Glutamatergic neuron (in vitro differentiated cells): ENCODE measurements at regions not wholly inside any gene's neighbourhood (a gene's known extent, or its start where the extent isn't known, plus 50 kb on each side); places are given as distances from the start of the nearest gene placed in this dataset.

Source experiments
- DNase-seq: peaks from one replicate; pipeline ENCODE4 v3.0.0; 2022
- H3K27ac Mint-ChIP-seq: one replicate; pipeline ENCODE4 v1.8.0; 2020; ENCODE audit warnings: mild to moderate bottlenecking, mixed read lengths, inconsistent platforms; ENCODE audit not compliant: unreplicated experiment
- H3K27me3 Mint-ChIP-seq: one replicate; pipeline ENCODE4 v1.8.0; 2020; ENCODE audit warnings: mild to moderate bottlenecking, moderate library complexity, mixed read lengths, inconsistent platforms; ENCODE audit not compliant: unreplicated experiment
- H3K36me3 Mint-ChIP-seq: one replicate; pipeline ENCODE4 v1.8.0; 2020; ENCODE audit warnings: mild to moderate bottlenecking, mixed read lengths, inconsistent platforms; ENCODE audit not compliant: unreplicated experiment
- H3K4me1 Mint-ChIP-seq: one replicate; pipeline ENCODE4 v1.8.0; 2020; ENCODE audit warnings: mild to moderate bottlenecking, low read depth, mixed read lengths, inconsistent platforms; ENCODE audit not compliant: unreplicated experiment
- H3K4me3 Mint-ChIP-seq: one replicate; pipeline ENCODE4 v1.8.0; 2020; ENCODE audit warnings: mild to moderate bottlenecking, mixed read lengths, inconsistent platforms; ENCODE audit not compliant: unreplicated experiment
- H3K9me3 Mint-ChIP-seq: one replicate; pipeline ENCODE4 v1.8.0; 2020; ENCODE audit warnings: mild to moderate bottlenecking, moderate library complexity, mixed read lengths, inconsistent platforms; ENCODE audit not compliant: unreplicated experiment
- TF ChIP-seq, protein P1 (sequence below): fragments of 200-600 bp; sonication (generic); IDR thresholded peaks from one replicate; pipeline ENCODE4 v1.5.0; 2021; ENCODE audit not compliant: partially characterized antibody, unreplicated experiment

DNA sequence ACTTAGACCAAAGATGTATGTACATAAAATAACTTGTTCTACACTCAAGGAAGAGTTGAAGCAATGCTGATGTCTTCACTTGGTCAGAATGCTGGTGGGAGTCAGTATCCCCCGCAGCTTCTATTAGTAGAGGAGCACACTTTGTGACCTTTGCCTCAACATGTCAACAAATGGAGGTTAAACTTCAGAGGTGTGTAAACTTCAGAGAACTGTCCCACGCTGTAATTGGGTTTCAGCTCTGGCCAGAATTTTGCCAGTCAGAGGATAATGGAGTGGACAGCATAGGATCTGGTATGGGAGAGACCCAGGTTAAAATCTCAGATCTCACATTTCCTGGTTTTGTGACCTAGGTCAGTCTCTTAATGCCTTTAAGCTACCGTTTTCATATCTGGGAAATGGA, 107.6 kb upstream of the ZNF644 start:
- TF ChIP-seq, protein P1, sequence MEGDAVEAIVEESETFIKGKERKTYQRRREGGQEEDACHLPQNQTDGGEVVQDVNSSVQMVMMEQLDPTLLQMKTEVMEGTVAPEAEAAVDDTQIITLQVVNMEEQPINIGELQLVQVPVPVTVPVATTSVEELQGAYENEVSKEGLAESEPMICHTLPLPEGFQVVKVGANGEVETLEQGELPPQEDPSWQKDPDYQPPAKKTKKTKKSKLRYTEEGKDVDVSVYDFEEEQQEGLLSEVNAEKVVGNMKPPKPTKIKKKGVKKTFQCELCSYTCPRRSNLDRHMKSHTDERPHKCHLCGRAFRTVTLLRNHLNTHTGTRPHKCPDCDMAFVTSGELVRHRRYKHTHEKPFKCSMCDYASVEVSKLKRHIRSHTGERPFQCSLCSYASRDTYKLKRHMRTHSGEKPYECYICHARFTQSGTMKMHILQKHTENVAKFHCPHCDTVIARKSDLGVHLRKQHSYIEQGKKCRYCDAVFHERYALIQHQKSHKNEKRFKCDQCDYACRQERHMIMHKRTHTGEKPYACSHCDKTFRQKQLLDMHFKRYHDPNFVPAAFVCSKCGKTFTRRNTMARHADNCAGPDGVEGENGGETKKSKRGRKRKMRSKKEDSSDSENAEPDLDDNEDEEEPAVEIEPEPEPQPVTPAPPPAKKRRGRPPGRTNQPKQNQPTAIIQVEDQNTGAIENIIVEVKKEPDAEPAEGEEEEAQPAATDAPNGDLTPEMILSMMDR: no peak
- Mint-ChIP-seq H3K9me3 (peaks cover 4% of the 10 kb centered on the region), H3K4me1 (peaks cover 11% of the 10 kb centered on the region), H3K36me3 (no peaks in the 10 kb centered on the region), H3K4me3 (no peak overlapping the region), H3K27me3 (no peaks in the 10 kb centered on the region), H3K27ac (no peak overlapping the region)
- no peak for DNase-seq

DNA sequence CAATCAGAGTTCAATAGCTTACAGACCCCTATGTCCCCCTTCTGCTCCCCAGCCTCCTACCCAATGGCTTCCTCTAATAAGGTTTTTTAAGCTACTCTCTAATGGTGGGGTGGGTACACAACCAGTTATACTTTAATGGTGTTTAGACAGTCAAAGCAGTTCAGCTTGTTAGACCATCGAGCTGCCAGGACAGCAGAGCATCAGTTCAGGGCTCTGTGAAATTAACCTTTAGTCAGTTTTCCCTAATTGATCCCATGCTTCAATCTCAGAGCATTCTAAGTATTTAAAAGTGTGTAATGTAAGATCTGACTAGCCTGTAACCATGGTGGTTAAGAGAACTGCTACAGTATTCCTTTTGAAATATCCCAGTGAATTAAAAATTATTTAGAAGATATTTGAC, 107.2 kb upstream of the ZNF644 start:
- Mint-ChIP-seq H3K36me3 (no peaks in the 10 kb centered on the region), H3K9me3 (peaks cover 4% of the 10 kb centered on the region), H3K4me3 (no peak overlapping the region), H3K4me1 (peaks cover 11% of the 10 kb centered on the region), H3K27me3 (no peaks in the 10 kb centered on the region), H3K27ac (no peak overlapping the region)
- DNase-seq: no peak
- TF ChIP-seq, protein P1: no peak

GRCh38 chr1:91124989-91125417, 103.2 kb upstream of the ZNF644 start:
- H3K4me1 Mint-ChIP-seq: peaks cover 11% of the 10 kb centered on the region
- DNase-seq: no peak
- peak overlapping the region; percentile 29 for H3K27ac Mint-ChIP-seq
- H3K9me3 Mint-ChIP-seq: peaks cover 4% of the 10 kb centered on the region
- no peak overlapping the region for H3K4me3 Mint-ChIP-seq
- H3K27me3 Mint-ChIP-seq: no peaks in the 10 kb centered on the region
- TF ChIP-seq, protein P1: no peak
- H3K36me3 Mint-ChIP-seq: no peaks in the 10 kb centered on the region

DNA sequence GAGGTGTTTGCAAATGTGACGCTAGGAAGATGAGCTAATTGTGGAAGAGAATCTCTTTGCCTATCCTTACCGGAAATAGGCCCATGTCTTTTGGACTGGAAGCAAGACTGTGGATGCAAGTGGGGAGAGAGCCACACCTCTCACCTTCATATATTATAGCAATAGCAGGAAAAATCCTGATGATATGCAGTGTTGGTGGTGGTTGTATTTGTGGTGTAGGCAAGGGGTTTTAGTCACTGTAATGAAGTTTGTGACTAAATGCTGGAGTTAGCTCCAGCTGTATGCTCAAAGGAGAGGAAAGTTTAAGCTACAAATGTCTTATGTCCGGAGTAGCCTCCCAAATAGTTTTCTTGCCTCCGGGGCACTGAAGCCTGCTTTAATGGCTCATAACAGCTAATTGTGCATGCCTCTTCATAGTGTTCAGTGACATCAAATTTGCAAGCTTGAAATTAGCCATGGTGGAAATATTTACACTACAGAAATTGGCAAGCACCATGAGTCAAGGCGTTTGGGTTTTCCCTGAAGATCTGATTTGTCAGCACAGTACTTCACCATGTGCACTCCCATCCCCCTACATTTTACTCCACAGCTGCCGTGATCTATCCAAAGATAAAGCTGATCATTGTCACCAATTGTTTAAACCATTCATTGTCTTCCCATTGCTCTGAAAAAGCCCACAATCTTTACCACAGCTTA, 102.6 kb upstream of the ZNF644 start:
- no peaks in the 10 kb centered on the region for H3K36me3 Mint-ChIP-seq
- TF ChIP-seq, protein P1: no peak
- no peaks in the 10 kb centered on the region for H3K27me3 Mint-ChIP-seq
- peaks cover 11% of the 10 kb centered on the region for H3K4me1 Mint-ChIP-seq
- DNase-seq: no peak
- H3K9me3 Mint-ChIP-seq: peaks cover 4% of the 10 kb centered on the region
- no peak overlapping the region for H3K4me3 Mint-ChIP-seq
- H3K27ac Mint-ChIP-seq: peak overlapping the region; percentile 29

DNA sequence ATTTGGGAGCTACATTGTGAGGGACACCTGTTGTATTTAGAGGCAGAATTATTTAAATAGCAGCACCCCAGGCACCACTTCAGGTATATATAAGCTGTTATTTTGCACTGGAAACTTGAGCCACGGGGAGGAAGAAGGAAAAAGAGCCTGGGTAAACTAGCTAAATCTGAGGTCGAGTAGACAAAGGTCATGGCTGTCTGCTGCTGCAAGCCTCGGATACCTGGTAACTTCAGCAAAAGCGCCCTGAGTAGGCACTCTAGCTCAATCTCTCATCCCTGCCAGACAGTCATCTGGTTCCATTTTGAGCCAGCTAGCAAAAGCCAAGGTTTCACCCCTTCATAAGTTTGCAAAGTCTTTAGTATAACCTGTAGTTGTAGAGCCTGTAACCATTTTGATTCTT, 101.9 kb upstream of the ZNF644 start:
- TF ChIP-seq, protein P1: no peak
- no peak for DNase-seq
- Mint-ChIP-seq H3K4me3 (no peak overlapping the region), H3K4me1 (peaks cover 10% of the 10 kb centered on the region), H3K27me3 (no peaks in the 10 kb centered on the region), H3K27ac (no peak overlapping the region), H3K9me3 (peaks cover 4% of the 10 kb centered on the region), H3K36me3 (no peaks in the 10 kb centered on the region)
